Breast epithelium (tissue), 4 donors: ENCODE measurements at regions not wholly inside any gene's neighbourhood (a gene's known extent, or its start where the extent isn't known, plus 50 kb on each side); places are given as distances from the start of the nearest gene placed in this dataset.

Experiments
- DNase-seq, 2 donors: peaks; one replicate each; pipeline ENCODE4 v3.0.0-alpha.2; 2019; ENCODE audit warnings: low spot score in 2 of 2
- H3K27ac ChIP-seq, 2 donors: fragments of 200-600 bp; sonication (generic) in 1 of 2; one replicate each; pipeline ENCODE4 v1.5.1; 2016 to 2019; ENCODE audit warnings: mild to moderate bottlenecking in 1 of 2
- H3K27me3 ChIP-seq, 2 donors: fragments of 200-600 bp; sonication (generic) in 1 of 2; one replicate each; pipeline versions ENCODE4 v1.5.1 to v1.6.0; 2017 to 2019; ENCODE audit warnings: control low read depth in 1 of 2, mild to moderate bottlenecking in 1 of 2
- H3K36me3 ChIP-seq: fragments of 200-600 bp; one replicate; pipeline ENCODE4 v1.5.1; 2019
- H3K4me1 ChIP-seq, 2 donors: fragments of 200-600 bp; sonication (generic); one replicate each; pipeline ENCODE4 v1.5.1; 2016 to 2019; ENCODE audit warnings: control low read depth in 1 of 2
- H3K4me3 ChIP-seq, 3 donors: fragments of 200-600 bp; sonication (generic); 1 replicate in 2 of 3; 2 replicates in 1 of 3; pipeline ENCODE4 v1.5.1; 2016 to 2019; ENCODE audit warnings: mild to moderate bottlenecking in 3 of 3, moderate library complexity in 2 of 3
- H3K9me3 ChIP-seq, 2 donors: fragments of 200-600 bp; sonication (generic) in 1 of 2; one replicate each; pipeline ENCODE4 v1.5.1; 2016 to 2019; ENCODE audit warnings: control low read depth in 1 of 2
- POLR2A ChIP-seq: fragments of 450-650 bp; IDR thresholded peaks from one replicate; pipeline ENCODE4 v1.6.1; 2016; ENCODE audit warnings: antibody characterized with exemption, mild to moderate bottlenecking, moderate library complexity
- POLR2AphosphoS5 ChIP-seq, 3 donors: sonication (generic); formaldehyde crosslinking; IDR thresholded peaks; one replicate each; pipeline ENCODE4 v1.6.1; 2017; ENCODE audit warnings: antibody characterized with exemption in 3 of 3
- intact Hi-C: fragments of 100-400 bp; cut with DNase I; formaldehyde crosslinking; loops from one replicate; pipeline ENCODE4 v1.15.1; 2023; ENCODE audit warnings: low total_unique reads
- TF ChIP-seq, protein P1 (sequence below), 3 donors: fragments of 450-650 bp; IDR thresholded peaks; one replicate each; pipeline ENCODE4 v1.5.1; 2016 to 2017; ENCODE audit warnings: antibody characterized with exemption in 3 of 3, mild to moderate bottlenecking in 3 of 3, moderate library complexity in 3 of 3

- H3K36me3 ChIP-seq = no peaks in the 10 kb centered on the region
- TF ChIP-seq POLR2AphosphoS5 (IDR thresholded peaks at IDR 0.05) = no peak
- TF ChIP-seq, protein P1, sequence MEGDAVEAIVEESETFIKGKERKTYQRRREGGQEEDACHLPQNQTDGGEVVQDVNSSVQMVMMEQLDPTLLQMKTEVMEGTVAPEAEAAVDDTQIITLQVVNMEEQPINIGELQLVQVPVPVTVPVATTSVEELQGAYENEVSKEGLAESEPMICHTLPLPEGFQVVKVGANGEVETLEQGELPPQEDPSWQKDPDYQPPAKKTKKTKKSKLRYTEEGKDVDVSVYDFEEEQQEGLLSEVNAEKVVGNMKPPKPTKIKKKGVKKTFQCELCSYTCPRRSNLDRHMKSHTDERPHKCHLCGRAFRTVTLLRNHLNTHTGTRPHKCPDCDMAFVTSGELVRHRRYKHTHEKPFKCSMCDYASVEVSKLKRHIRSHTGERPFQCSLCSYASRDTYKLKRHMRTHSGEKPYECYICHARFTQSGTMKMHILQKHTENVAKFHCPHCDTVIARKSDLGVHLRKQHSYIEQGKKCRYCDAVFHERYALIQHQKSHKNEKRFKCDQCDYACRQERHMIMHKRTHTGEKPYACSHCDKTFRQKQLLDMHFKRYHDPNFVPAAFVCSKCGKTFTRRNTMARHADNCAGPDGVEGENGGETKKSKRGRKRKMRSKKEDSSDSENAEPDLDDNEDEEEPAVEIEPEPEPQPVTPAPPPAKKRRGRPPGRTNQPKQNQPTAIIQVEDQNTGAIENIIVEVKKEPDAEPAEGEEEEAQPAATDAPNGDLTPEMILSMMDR (IDR thresholded peaks at IDR 0.05) = no peak
- no peak for TF ChIP-seq POLR2A
- no peak overlapping the region for H3K27ac ChIP-seq
- no peaks in the 10 kb centered on the region for H3K9me3 ChIP-seq
- H3K27me3 ChIP-seq = no peaks in the 10 kb centered on the region
- no peak overlapping the region for H3K4me3 ChIP-seq
- H3K4me1 ChIP-seq = no peaks in the 10 kb centered on the region
- DNase-seq = no peak
- intact Hi-C loops = no loop called here
These were observed 319.0 kb downstream of the TMEM114 start for GRCh38 chr16:8271344-8271743.

DNA sequence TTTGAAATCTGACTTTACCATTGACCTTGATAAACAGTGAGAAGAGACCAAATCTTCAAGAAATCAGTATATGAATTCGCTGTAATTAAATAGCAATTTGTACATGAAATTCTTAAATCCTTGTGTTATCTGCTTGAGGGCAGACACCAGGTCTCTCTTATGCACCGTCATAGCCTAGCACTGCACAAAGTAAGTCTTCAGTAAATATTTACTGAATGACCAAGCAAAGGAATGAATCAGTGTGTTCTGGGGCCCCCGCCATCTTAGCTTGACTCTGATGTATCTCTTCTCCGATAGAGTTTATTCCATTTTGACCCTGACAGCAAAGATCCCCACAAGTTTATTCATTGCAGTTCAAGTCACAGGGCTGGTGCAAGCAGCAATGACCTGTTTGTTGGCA lies 328.0 kb downstream of the TMEM114 start:
- intact Hi-C loops = no loop called here
- H3K27ac ChIP-seq = no peak overlapping the region
- no peak for DNase-seq

DNA sequence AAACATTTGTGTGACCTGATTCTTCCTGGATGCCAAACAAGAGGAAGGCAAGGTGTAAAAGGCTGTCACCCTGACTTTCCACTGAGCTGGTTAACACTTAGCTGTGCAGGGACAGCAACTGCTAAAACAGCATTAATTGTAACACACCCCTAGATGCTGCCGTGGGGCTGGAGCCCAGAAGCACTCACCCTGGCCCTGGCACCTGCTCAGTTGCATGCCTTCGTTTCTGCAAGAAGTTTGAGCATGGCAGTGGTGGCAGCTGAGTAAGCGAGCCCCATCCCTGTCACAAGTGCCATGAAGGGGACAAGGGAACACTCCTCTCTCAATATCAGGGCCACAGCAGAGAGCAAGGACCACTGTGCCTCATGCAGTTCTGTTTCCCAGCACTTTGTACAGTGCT lies 330.2 kb downstream of the TMEM114 start:
- intact Hi-C loops = no loop called here
- Histone ChIP-seq H3K4me1 (no peaks in the 10 kb centered on the region), H3K4me3 (no peak overlapping the region), H3K27ac (no peak overlapping the region), H3K9me3 (no peaks in the 10 kb centered on the region), H3K36me3 (no peaks in the 10 kb centered on the region), H3K27me3 (no peaks in the 10 kb centered on the region)
- no peak for DNase-seq
- TF ChIP-seq POLR2AphosphoS5 (IDR thresholded peaks at IDR 0.05) (no peak), POLR2A (no peak)
- TF ChIP-seq, protein P1 (IDR thresholded peaks at IDR 0.05) = no peak

More for the DNA sequence above, 328.0 kb downstream of the TMEM114 start:
- Histone ChIP-seq H3K36me3 (no peaks in the 10 kb centered on the region), H3K27me3 (no peaks in the 10 kb centered on the region), H3K9me3 (no peaks in the 10 kb centered on the region), H3K4me3 (no peak overlapping the region), H3K4me1 (no peaks in the 10 kb centered on the region)
- TF ChIP-seq, protein P1 (IDR thresholded peaks at IDR 0.05) = no peak
- TF ChIP-seq POLR2A = no peak
- TF ChIP-seq POLR2AphosphoS5 (IDR thresholded peaks at IDR 0.05) = no peak

GRCh38 chr16:8258523-8258922 lies 331.8 kb downstream of the TMEM114 start:
- Histone ChIP-seq H3K27ac (no peak overlapping the region), H3K4me3 (no peak overlapping the region), H3K27me3 (no peaks in the 10 kb centered on the region), H3K9me3 (no peaks in the 10 kb centered on the region), H3K4me1 (no peaks in the 10 kb centered on the region), H3K36me3 (no peaks in the 10 kb centered on the region)
- TF ChIP-seq POLR2A (no peak), POLR2AphosphoS5 (IDR thresholded peaks at IDR 0.05) (no peak)
- TF ChIP-seq, protein P1 (IDR thresholded peaks at IDR 0.05) = no peak
- DNase-seq = no peak
- intact Hi-C loops = no loop called here

DNA sequence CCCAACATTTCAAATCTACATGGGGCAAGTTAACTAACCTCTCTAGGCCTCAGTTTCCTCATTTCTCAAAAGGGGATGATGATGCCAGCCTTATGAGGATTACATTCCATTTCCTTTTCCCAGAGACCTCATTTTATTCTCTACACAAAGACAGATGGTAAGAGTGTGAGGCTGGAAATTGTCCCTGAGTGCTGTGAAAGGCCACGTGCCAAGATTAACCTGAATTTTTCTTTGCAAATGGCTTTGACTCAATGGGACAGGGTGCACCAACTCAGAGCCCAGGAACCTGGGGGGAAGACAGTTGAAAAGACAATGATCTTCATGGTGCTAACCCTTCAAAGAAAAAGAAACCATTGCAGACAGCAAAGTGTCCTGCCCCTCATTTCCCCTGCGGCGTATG lies 332.8 kb downstream of the TMEM114 start:
- Histone ChIP-seq H3K4me3 (no peak overlapping the region), H3K4me1 (no peaks in the 10 kb centered on the region), H3K27me3 (no peaks in the 10 kb centered on the region), H3K9me3 (no peaks in the 10 kb centered on the region), H3K27ac (no peak overlapping the region), H3K36me3 (no peaks in the 10 kb centered on the region)
- intact Hi-C loops = no loop called here
- TF ChIP-seq, protein P1 (IDR thresholded peaks at IDR 0.05) = no peak
- TF ChIP-seq POLR2A = no peak
- no peak for TF ChIP-seq POLR2AphosphoS5 (IDR thresholded peaks at IDR 0.05)
- no peak for DNase-seq
